ENCODE measurements at regions not wholly inside any gene's neighbourhood (a gene's known extent, or its start where the extent isn't known, plus 50 kb on each side); places are given as distances from the start of the nearest gene placed in this dataset.
"Not testable (repeated sequence)": the region's sequence is repeated elsewhere in the genome, so short reads cannot be mapped to it uniquely, and the experiment has no call there.

DNA sequence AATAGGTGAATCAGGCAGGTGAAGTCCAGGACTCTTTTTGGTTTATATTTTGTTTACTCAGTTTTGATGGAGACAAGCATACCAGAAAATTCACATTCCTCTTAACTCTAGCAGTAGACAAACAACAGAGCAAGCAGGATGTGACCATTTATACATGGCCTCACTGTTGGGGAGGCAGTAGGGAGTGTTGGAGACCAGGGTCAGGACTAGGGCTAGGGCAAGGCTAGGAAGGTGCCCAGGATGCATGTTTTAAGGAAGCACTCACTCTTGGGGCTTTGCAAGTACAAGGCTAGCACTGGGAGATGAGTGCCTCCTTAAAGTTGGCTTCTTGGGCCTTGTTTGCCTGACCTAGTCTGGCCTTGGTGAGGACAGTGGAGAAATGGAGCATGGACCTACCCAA is 84.5 kb upstream of the PLGLB2 start:
- not testable (repeated sequence) for FAIRE-seq; DNase-seq (ENCODE audit: low spot score in 2 of 2)

DNA sequence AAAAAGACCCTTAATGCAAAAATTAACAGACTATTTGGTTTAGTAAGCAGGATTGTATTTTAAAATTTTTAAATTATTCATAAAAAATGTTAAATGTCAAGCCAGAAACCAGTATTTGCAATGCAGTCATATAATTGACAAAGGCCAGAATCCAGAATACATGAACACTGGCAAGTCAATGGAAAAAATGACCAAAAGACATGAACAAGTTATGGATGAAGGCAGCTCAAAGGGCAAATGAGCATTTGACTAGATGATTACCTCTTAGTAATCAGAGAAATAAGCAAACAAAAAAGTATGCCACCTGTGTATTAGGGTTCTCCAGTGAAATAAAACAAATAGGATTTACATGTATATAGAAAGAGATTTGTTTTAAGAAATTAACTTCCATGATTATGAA is 80.9 kb upstream of the PLGLB2 start:
- DNase-seq (ENCODE audit: low spot score in 2 of 2); FAIRE-seq: not testable (repeated sequence)

DNA sequence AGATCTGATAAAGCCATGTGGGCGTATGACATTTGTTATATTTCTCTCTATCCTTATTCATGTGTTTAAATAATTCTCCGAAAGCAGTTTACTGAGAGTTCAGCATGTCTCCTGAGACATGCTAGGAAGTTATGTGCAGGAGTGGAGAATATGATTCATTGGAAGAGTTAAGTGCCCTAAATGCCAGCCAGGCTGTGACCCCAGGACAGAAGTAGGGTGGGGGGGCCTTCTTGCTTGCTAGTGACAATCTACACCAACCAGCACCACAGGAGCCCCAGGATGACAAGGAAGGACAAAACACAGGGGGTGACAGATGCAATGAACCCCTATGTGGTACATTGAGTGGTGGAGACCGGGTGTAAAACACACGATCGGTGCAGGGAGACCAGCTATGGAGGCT is 79.5 kb upstream of the PLGLB2 start:
- DNase-seq (ENCODE audit: low spot score in 2 of 2); FAIRE-seq: not testable (repeated sequence)

DNA sequence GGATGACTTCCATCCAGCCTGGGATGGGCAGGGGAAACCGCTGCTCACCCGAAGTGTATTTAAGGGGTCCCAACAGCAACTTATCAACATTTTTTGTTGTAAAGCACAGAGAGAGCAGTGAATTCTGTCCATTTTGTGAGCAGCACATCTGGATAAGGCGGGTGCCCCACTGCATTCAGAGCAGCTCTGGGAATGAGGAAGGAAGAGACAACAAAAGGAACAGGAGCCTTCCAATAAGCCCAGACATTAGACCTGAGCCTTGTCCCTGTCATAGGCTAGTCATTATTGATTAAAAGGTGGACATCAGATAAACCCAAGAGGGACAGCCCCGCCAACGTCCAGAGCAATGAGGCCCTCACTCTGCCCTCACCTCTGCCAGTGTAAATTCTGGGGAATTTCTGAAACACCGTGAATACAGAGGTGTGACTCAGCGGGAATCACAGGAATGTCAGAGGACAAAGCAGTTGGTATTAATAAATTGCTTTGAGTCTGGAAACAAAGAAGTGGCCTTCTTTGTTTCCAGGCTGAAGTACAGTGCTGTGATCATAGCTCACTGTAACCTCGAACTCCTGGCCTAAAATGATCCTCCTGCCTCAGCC is 78.2 kb upstream of the PLGLB2 start:
- FAIRE-seq; DNase-seq (ENCODE audit: low spot score in 2 of 2): not testable (repeated sequence)

DNA sequence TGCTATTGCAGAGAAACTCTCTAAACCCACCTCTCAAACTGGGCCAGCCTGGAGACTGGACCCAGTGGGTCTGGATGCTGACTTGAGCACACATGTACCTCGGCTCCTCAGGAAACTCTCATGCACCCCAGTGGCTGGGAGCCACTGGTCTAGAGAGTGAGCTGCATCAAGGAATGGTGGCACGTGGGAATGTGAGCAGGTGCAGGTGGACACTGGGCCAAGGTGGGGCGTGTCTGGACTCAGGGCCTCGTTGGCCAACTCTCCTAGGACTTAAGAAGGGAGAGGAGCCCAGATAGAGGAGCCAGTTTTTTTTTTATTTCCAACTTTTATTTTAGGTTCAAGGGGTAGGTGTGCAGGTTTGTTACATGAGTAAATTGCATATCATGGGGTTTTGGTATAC is 75.5 kb upstream of the PLGLB2 start:
- DNase-seq (ENCODE audit: low spot score in 2 of 2); FAIRE-seq: not testable (repeated sequence)

DNA sequence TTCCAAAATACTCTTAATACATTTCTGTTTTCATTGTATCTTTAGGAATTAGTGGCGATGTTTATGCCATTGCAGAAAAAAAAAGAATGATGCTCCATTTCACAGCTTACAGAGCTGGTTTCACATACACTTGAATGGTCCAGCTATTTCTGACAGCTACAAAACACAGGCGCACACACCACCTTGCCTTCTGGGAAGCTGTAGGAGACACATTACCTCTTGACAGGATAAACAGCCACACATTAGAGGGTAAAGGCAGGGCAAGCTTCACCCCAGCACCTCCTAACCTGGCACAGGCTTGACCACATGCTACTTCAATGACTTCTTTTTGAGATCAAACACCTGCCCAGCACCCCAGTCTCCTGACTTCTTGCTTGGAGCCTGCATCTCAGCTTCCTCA is 73.2 kb upstream of the PLGLB2 start:
- DNase-seq (ENCODE audit: low spot score in 2 of 2); FAIRE-seq: not testable (repeated sequence)

DNA sequence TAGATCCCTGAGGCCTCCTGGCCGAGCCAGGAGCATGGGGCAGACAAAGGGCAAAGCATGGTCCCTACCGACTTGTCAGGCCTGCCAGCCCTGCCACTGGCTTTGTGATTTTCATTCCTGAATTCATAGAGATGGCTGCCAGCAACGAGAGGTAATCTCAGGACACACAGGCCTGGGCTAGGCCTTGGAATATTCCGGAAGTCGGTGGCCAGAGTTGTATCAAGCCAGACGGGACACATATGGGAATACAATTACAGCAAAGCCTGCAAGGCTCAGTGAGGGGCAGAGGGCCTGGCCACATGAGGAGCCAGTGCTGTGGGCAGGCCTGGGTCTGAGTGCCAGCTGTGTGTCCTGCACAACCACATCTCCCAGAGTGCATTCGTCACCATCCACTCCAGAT is 72.4 kb upstream of the PLGLB2 start:
- FAIRE-seq; DNase-seq (ENCODE audit: low spot score in 2 of 2): not testable (repeated sequence)

DNA sequence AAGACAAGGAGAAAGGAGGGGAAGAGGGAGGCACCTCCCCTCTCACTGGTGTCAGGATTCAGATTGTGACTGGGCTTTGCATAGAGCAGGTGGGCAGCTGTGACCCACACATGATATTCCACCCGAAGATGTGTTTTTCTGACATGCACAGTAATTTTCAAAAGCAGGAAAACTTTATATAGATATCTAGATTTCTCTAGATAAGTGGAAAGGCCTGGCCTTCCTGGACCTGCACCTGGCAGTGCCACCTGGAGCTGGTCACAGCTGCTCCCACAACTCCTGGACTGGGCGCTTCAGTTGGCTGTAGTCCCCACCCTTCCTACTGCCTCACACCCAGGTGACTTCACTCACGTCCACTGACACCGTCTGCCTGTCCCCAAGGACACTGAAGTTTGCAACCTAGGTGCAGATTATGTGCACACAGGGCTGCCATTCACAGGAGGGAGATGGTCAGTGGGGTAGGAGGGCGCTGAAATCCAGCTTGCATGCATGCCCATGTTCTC is 70.4 kb upstream of the PLGLB2 start:
- FAIRE-seq; DNase-seq (ENCODE audit: low spot score in 2 of 2): not testable (repeated sequence)

DNA sequence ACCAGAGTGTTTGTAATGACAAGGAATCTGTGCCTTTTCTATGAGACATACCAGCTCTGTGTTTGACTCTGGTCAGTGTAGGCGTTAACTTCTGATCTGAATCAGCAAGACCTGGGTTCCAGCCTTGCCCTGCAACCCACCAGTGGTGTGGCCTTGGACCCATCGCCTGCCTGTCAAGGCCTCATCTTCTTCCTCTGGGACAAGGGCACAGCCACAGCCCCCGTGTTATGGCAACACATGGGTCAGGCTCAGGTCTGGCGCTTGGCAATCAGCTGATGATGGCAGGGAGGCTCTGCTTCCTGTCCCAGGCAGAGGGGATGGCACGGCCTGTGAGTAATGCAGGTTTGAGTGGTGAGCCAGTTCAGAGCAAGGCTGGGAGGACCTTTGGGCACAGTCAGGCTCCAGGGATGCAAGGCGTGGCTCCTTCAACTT is 69.1 kb upstream of the PLGLB2 start:
- not testable (repeated sequence) for FAIRE-seq; DNase-seq (ENCODE audit: low spot score in 2 of 2)

DNA sequence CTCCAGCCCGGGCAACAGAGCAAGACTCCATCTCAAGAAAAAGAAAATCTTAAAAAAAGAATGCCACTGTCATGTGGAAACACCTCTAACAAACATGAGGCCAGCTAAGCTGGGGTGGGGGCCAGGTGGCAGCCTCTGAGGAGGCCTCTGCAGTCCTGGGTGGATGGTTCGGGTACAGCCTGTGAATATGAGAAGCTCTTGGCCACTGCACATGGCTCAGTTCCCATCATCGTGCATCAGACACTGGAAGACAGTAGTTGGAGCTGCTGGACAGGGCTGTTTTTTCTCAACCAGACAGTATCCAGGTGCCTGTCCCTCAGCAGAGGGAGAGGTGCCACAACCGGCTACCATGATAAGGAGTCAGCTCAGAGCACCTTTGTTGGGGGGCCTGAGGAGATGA is 67.9 kb upstream of the PLGLB2 start:
- FAIRE-seq; DNase-seq (ENCODE audit: low spot score in 2 of 2): not testable (repeated sequence)

DNA sequence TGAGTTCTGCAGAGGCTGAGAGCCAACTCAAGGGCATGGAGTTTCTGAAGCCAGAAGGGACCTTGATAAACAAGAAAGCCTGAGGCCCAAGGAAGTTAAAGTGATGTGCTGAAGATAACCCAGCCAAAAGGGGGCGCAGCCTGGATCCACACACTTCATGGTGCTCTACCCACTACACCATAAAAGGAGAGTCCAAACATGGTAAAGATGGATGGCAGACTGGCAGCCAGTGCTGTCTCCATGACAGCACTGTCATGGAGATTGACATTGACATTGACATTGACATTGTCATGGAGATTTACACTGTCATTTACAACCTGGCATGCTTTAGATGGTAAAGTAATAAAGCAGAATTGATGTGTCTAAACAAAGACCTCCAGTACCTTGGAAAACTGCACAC is 67.2 kb upstream of the PLGLB2 start:
- FAIRE-seq; DNase-seq (ENCODE audit: low spot score in 2 of 2): not testable (repeated sequence)

DNA sequence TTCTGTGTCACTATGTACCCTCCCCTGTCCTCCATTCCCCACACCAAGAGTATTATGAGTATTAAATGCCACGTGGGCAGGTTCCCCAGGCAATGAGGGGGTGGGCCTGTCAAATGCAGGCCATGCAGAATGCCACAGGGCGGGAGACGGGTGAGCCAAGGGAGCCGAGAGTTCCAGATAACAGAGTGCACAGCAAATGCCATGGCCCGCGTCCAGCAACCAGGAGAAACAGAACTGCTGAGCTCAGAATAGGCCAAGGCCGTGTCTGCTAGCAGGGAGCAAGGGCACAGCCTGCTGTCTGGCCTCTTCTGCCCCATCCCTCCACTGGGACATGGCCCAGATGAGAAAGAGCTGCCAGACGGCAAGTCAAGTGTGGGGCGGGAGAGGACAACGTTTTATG is 64.4 kb upstream of the PLGLB2 start:
- DNase-seq (ENCODE audit: low spot score in 2 of 2); FAIRE-seq: not testable (repeated sequence)

DNA sequence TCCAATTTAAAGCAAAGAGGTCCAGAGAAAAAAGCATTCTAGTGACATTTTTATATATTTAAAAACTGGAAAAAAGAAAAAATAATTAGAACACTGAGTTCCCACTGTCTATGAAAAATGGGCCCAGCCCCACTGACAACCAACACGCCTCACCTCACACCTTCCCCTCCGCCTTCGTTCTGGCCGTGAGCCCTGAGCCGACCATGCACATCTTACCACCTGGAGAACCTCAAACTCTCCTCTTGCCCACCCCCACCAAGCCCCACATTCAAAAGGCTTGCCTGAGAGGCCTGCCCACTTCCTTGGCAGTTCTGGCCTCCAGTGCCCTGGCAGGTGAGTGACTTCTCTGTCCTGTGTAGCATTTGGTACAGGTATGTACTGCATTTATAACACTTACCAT is 63.9 kb upstream of the PLGLB2 start:
- DNase-seq (ENCODE audit: low spot score in 2 of 2); FAIRE-seq: not testable (repeated sequence)

DNA sequence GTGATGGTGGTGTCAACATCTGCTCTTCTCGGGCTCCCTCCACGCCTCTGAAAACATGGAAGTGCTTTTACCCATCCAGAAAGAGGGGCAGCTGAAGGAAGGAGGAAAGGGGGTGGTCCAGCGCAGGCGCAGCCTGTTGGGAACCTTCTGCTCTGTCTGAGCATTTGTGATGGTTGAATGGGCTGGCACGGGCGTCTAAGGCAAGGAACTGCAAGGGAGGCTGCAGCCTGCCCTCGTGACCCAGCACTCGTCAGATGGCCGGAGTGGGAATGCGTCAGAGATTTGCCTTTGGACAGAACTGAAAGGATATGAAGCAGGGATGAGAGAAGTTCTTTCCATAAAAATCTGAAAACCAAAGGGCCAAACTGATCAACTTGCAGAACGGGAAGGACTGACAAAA is 62.3 kb upstream of the PLGLB2 start:
- not testable (repeated sequence) for FAIRE-seq; DNase-seq (ENCODE audit: low spot score in 2 of 2)

DNA sequence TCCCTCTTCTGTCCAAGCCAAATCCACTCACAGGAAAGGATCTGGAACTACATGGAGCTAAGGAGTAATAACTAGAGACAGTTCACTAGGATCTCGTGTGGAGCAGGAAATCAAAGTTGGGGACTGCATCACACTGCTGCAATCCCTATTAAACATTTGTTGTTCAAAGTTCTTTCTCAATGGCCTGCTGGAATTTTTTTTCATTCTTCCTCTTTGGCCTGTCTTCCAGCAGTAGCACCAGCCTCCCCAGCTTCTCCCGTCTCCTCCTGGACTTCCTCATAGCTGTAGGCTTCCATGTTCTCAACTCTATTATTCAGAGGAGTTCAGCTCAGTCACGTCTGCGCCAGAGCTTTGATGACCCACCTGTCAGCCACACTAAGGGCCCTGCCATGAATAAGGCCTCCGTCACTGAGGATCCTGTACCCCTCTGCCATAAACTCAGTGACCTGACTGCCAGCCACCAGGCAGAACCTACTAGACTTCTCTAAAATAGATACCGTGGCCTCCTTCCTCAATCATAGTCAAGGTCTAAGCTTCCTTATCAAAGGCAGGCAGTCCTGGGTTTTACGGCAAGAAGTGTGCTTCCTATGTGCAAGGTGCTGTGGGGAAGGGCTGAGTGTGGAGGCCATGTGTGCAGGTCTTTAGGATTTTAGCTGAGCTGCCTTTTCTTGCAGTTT is 60.9 kb upstream of the PLGLB2 start:
- not testable (repeated sequence) for FAIRE-seq; DNase-seq (ENCODE audit: low spot score in 2 of 2)

DNA sequence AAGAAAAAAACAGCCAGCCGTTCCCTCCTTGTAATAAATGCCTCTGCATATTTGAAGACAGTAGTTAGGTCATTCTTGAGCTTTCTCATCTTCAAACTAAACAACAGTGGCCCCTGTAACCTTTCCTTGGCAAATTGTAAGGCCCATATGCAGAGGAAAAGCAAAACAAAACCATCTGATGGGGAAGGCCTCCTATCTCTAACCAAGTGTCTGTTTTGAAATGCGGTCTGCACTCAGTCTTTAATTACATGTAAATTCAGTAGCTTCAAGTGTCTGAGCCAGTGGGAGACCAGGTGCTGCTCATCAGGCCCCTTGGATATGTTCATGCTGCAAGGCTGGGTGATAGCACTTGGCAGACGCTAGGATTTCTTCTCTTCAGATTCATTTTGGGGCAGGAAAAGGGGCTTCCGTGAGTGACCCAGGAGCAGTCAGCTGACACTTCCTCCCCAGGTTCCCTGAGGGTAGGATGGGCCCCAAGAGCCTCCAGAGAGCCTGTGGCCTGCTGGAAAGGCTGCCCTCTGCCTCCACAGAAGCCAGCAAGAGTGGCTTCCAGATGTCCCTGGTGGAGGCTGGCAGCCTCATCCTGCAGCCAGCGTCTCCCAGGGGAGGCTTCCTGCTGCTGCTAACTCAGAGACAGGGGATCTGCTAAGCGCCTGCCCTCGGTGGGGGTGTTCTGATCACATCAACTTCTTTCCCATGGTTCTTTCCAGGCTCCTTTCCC is 60.2 kb upstream of the PLGLB2 start:
- DNase-seq (ENCODE audit: low spot score in 2 of 2); FAIRE-seq: not testable (repeated sequence)

DNA sequence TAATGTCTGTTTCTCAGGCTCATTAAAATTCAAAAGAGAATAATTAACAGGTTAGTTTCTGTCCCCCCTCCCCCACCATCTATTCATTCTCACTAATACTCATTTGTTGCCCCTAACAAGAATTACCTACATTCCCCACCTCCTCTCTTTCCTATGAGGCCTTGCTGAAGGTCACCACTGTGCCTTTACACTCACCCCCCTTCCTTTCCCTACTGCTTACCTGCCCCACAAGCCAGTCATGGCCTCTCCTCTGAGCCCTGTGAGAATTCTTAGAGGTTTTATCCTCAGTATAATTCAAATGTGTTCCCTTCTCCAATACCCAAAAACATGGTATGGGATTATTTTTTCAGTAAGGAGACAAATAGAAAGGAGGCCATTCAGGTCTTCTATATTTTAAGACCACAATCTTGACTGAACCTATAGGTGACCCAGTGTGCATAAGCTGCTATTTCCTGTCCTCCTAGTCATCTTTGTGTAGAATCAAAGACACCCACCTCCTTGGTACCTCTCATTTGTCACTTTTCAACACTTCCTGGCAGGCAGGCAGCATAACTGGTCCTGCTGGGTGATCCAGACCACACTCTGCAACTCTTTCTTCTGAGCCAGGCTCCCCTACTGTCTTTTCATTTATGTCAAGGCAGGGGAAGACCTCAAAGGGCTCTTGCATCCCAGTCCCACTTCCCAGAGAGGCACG is 55.8 kb upstream of the PLGLB2 start:
- FAIRE-seq; DNase-seq (ENCODE audit: low spot score in 2 of 2): not testable (repeated sequence)

DNA sequence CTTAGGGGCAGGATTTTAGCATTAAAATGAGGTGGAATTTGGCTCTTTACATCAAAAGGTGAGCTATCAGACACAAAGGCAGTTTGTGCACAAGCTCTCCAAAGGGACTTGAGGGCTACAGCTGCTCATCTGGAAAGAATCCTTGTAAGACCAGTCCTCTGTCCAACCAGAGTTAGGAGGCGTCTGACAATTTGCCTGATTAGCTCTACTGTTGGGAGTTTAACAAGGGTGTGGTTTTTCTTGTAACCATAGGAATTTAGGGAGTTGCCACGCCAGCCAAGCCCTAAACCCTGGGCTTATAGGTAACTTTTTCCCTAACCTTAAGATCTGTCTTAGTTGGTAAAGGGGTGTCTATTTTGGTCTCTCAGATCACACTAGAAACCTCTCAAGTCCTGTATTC is 55.0 kb upstream of the PLGLB2 start:
- not testable (repeated sequence) for DNase-seq (ENCODE audit: low spot score in 2 of 2); FAIRE-seq

DNA sequence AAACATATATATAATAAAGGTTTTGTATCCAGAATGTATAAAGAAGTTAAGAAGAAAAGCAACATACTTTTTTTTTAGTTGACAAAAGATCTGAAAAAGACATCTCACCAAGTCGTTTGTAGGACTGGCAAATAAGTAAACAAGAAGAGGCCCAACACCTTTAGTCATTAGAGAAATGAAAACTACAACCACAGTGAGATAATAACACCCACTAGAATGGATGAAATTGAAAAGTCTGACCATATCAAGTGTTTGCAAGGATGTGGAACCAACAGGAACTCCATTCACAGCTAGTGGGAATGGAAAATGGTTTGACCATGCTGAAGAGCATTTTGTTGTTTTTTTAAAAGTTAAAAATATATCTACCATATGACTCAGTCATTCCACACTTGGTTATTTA is 54.0 kb upstream of the PLGLB2 start:
- DNase-seq (ENCODE audit: low spot score in 2 of 2); FAIRE-seq: not testable (repeated sequence)

DNA sequence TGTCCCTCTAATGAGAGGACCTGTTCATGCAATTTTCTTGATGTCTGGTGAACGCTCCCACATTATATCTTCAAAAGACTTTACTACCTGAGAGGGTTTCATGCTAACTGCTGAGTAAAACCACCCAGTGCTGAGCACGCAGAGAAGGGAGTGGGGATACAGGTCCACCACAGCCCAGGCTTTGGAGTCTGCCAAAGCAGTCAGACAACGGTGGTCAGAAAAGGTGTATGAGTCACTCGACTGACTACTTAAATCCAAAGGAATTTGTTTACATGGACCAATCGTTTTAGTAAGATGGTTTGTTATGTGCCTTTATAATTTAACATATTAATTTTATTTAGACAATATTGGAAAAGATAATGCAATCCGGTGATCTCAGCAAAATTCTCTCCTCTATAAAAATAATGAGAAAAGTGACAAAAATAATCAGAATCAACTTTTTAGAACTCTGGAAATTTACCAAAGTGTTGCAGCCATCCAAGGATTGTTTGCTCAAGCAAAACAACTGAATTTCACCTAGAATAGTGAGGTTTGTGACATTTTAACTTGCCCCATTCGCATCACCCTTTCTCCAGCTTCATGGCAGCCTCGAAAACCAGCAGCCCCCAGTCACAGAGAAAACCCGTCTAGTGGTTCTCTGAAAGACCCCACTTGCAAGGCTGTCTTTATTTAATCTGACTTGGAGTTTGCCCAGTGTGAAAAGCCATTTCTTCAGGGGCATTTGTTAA is 52.1 kb upstream of the PLGLB2 start:
- not testable (repeated sequence) for FAIRE-seq; DNase-seq (ENCODE audit: low spot score in 2 of 2)

Measured in frontal cortex (tissue), 3 donors.